HCT116 (cell line): ENCODE measurements at regions not wholly inside any gene's neighbourhood (a gene's known extent, or its start where the extent isn't known, plus 50 kb on each side); places are given as distances from the start of the nearest gene placed in this dataset.

Experiments used
- ATAC-seq: fragments of 200-7000 bp; cut with Tn5 transposase; 2 replicates; pipeline ENCODE4 v1.9.1; 2020; ENCODE audit warnings: mild to moderate bottlenecking, moderate library complexity
- BruUV-seq: library from RNA; stranded (reverse); fragments of 400-500 nt; replicated peaks from 2 replicates; lab custom pipeline; 2021; lab: Mats Ljungman, UMichigan
- CTCF ChIA-PET: fragments of 300-600 bp; sonication (Branson Sonifier 250); formaldehyde crosslinking; loops from one replicate; lab custom pipeline; 2021; ENCODE audit warnings: antibody characterized with exemption; lab: Charles Lee
- POLR2A ChIA-PET: fragments of 300-600, 350-600 bp; sonication (Branson Sonifier 250); formaldehyde crosslinking; loops from one replicate; lab custom pipeline; 2021; ENCODE audit warnings: antibody characterized with exemption; lab: Charles Lee
- RAD21 ChIA-PET, 2 experiments: fragments of 300-600 bp; sonication (Branson Sonifier 250); formaldehyde crosslinking; loops; one replicate each; lab custom pipeline; 2023; ENCODE audit warnings: low total read pairs in 2 of 2; ENCODE audit not compliant: uncharacterized antibody in 2 of 2, unreplicated experiment in 2 of 2, low non-redundant PET in 1 of 2; lab: Charles Lee
- DNase-seq: peaks from one replicate; pipeline ENCODE4 v3.0.0-alpha.2; 2010; ENCODE audit warnings: low read depth, low spot score
- H2AFZ ChIP-seq: fragments of 200-600 bp; shearing (Covaris generic), sonication (generic); 2 replicates; pipeline ENCODE4 v1.6.1; 2017; ENCODE audit warnings: low read depth, mixed run types, mixed read lengths, antibody characterized with exemption, low read length; ENCODE audit not compliant: poor library complexity, severe bottlenecking
- H3K27ac ChIP-seq: 2 replicates; pipeline ENCODE4 v1.5.1; 2012; ENCODE audit warnings: low read depth, low read length
- H3K27me3 ChIP-seq: fragments of 200-600 bp; sonication (generic); 2 replicates; pipeline ENCODE4 v1.6.1; 2016; ENCODE audit warnings: mixed run types, low read length, mixed read lengths; ENCODE audit not compliant: insufficient read depth
- H3K36me3 ChIP-seq, 2 experiments: fragments of 200-500 bp in 1 of 2; fragments of 200-600 bp in 1 of 2; sonication (Bioruptor generic) in 1 of 2; sonication (generic) in 1 of 2; 2 replicates each; pipeline versions ENCODE4 v1.5.1 to v1.6.1; 2014 to 2016; ENCODE audit warnings: low read length in 2 of 2, inconsistent platforms in 1 of 2, mixed read lengths in 1 of 2, mixed run types in 1 of 2; ENCODE audit not compliant: insufficient read depth in 2 of 2, control insufficient read depth in 1 of 2
- H3K4me1 ChIP-seq, 2 experiments: fragments of 200-600 bp in 1 of 2; sonication (generic) in 1 of 2; 2 replicates each; pipeline versions ENCODE4 v1.5.1 to v1.6.1; 2012 to 2017; ENCODE audit warnings: low read length in 2 of 2, inconsistent platforms in 1 of 2, mild to moderate bottlenecking in 1 of 2, mixed read lengths in 1 of 2, mixed run types in 1 of 2, moderate library complexity in 1 of 2; ENCODE audit not compliant: insufficient read depth in 2 of 2, control insufficient read depth in 1 of 2
- H3K4me2 ChIP-seq: fragments of 200-600 bp; sonication (generic); 2 replicates; pipeline ENCODE4 v1.6.1; 2017; ENCODE audit warnings: mixed run types, low read length, mixed read lengths
- H3K4me3 ChIP-seq, 2 experiments: fragments of 200-600 bp in 1 of 2; sonication (generic) in 1 of 2; replicated peaks in 1 of 2; 2 replicates each; pipeline ENCODE4 v1.5.1; 2011 to 2016; ENCODE audit warnings: low read length in 2 of 2, control low read depth in 1 of 2, low read depth in 1 of 2, mild to moderate bottlenecking in 1 of 2, mixed read lengths in 1 of 2, mixed run types in 1 of 2
- H3K79me2 ChIP-seq: fragments of 200-600 bp; sonication (generic); 2 replicates; pipeline ENCODE4 v1.6.1; 2017; ENCODE audit warnings: mild to moderate bottlenecking, mixed run types, low read length, moderate library complexity, mixed read lengths; ENCODE audit not compliant: insufficient read depth
- H3K9ac ChIP-seq: fragments of 200-600 bp; sonication (generic); 2 replicates; pipeline ENCODE4 v1.6.1; 2016; ENCODE audit warnings: low read length, mixed read lengths
- H3K9me2 ChIP-seq: fragments of 200-600 bp; sonication (generic), shearing (Covaris generic); 2 replicates; pipeline ENCODE4 v1.6.1; 2017; ENCODE audit warnings: mixed run types, mild to moderate bottlenecking, moderate library complexity; ENCODE audit not compliant: insufficient read depth
- H3K9me3 ChIP-seq, 2 experiments: fragments of 200-500 bp in 1 of 2; fragments of 200-600 bp in 1 of 2; sonication (Bioruptor generic) in 1 of 2; sonication (generic) in 1 of 2; 2 replicates each; pipeline ENCODE4 v1.6.1; 2014 to 2017; ENCODE audit warnings: low read length in 2 of 2, mixed read lengths in 2 of 2, inconsistent platforms in 1 of 2, low read depth in 1 of 2, mild to moderate bottlenecking in 1 of 2, mixed run types in 1 of 2, moderate library complexity in 1 of 2; ENCODE audit not compliant: control insufficient read depth in 1 of 2, insufficient read depth in 1 of 2
- H4K20me1 ChIP-seq: fragments of 200-600 bp; sonication (generic), shearing (Covaris generic); 2 replicates; pipeline ENCODE4 v1.6.1; 2017; ENCODE audit warnings: mixed run types, mild to moderate bottlenecking, moderate library complexity; ENCODE audit not compliant: insufficient read depth
- CBX3 ChIP-seq: IDR thresholded peaks from 2 replicates; pipeline ENCODE4 v1.6.1; 2012; ENCODE audit warnings: low read depth
- EGR1 ChIP-seq: IDR thresholded peaks from 2 replicates; pipeline ENCODE4 v1.6.1; 2012; ENCODE audit warnings: low read depth
- ELF1 ChIP-seq: IDR thresholded peaks from 2 replicates; pipeline ENCODE4 v1.6.1; 2012; ENCODE audit warnings: low read depth, borderline replicate concordance
- EZH2phosphoT487 ChIP-seq: fragments of 200-600 bp; IDR thresholded peaks from 2 replicates; pipeline ENCODE4 v1.6.1; 2018; ENCODE audit warnings: antibody characterized with exemption, borderline replicate concordance
- JUND ChIP-seq: IDR thresholded peaks from 2 replicates; pipeline ENCODE4 v1.6.1; 2012
- POLR2A ChIP-seq: IDR thresholded peaks from 2 replicates; pipeline ENCODE4 v1.7.0; 2011; ENCODE audit warnings: borderline replicate concordance; ENCODE audit not compliant: insufficient read depth, insufficient read length; ENCODE audit errors: extremely low read depth
- RAD21 ChIP-seq: IDR thresholded peaks from 2 replicates; pipeline ENCODE4 v1.6.1; 2012; ENCODE audit warnings: low read depth, mild to moderate bottlenecking
- SIN3A ChIP-seq: IDR thresholded peaks from 2 replicates; pipeline ENCODE4 v1.6.1; 2012; ENCODE audit warnings: low read depth
- TCF7L2 ChIP-seq: IDR thresholded peaks from 2 replicates; pipeline ENCODE4 v1.7.0; 2011; ENCODE audit warnings: borderline replicate concordance, inconsistent platforms; ENCODE audit not compliant: insufficient read depth, insufficient read length; ENCODE audit errors: extremely low read depth
- ZFX ChIP-seq: fragments of 450-650 bp; IDR thresholded peaks from 2 replicates; pipeline ENCODE4 v1.6.1; 2017
- intact Hi-C: fragments of 100-400 bp; cut with micrococcal nuclease; formaldehyde crosslinking; loops from 2 replicates; pipeline ENCODE4 v1.10.0; 2022
- TF ChIP-seq, protein P1 (sequence below): IDR thresholded peaks from 2 replicates; pipeline ENCODE4 v1.6.1; 2012
- TF ChIP-seq, protein P2 (sequence below): IDR thresholded peaks from 2 replicates; pipeline ENCODE4 v1.6.1; 2012; ENCODE audit warnings: low read depth
- TF ChIP-seq, protein P3 (sequence below): IDR thresholded peaks from 2 replicates; pipeline ENCODE4 v1.6.1; 2012
- TF ChIP-seq, protein P4 (sequence below), 3 experiments: fragments of 200-600 bp in 1 of 3; sonication (generic) in 1 of 3; IDR thresholded peaks in 2 of 3; conservative IDR thresholded peaks in 1 of 3; 2 replicates each; pipeline ENCODE4 v1.5.1; 2012 to 2017; ENCODE audit warnings: low read depth in 2 of 3, low read length in 2 of 3, antibody characterized with exemption in 1 of 3, borderline replicate concordance in 1 of 3, control low read depth in 1 of 3, mild to moderate bottlenecking in 1 of 3, mixed read lengths in 1 of 3, mixed run types in 1 of 3, moderate library complexity in 1 of 3; ENCODE audit not compliant: insufficient read depth in 1 of 3

DNA sequence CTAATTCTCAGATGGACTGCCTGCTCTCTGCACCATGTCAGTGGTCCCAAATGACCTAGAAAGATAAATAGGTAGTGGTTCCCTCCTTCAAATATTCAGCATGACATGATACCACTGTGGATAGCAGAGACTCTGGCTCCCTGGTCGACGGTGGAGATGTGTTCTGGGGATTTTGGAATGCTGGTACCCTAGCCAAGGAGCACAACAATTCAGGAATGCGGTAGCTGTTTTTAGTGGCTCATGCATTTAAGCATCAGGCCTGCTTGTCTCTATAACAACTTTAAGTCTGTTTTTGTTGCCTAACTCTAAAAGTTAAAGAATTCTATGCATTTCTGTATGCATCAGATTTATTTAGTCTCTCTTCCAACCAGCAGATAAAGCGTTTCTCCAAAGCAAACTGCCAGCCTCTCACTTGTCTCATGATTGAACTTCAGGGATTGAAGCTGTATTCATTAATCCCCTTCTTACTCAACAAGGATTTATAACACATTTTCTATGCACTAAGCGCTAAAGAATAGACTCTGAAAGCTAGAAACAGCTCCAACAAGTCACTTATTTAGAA lies 164.9 kb upstream of the BMP4 start:
- no TSS peak for BruUV-seq

More for the DNA sequence above, 164.9 kb upstream of the BMP4 start:
- TF ChIP-seq, protein P1, sequence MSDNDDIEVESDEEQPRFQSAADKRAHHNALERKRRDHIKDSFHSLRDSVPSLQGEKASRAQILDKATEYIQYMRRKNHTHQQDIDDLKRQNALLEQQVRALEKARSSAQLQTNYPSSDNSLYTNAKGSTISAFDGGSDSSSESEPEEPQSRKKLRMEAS, result no peak
- TF ChIP-seq JUND, result no peak
- no peak for TF ChIP-seq EZH2phosphoT487
- TF ChIP-seq CBX3, result no peak
- no peak for TF ChIP-seq SIN3A
- TF ChIP-seq EGR1, result no peak
- TF ChIP-seq RAD21, result no peak
- TF ChIP-seq ZFX, result no peak
- TF ChIP-seq TCF7L2, result no peak
- no peak for TF ChIP-seq POLR2A
- TF ChIP-seq, protein P2, sequence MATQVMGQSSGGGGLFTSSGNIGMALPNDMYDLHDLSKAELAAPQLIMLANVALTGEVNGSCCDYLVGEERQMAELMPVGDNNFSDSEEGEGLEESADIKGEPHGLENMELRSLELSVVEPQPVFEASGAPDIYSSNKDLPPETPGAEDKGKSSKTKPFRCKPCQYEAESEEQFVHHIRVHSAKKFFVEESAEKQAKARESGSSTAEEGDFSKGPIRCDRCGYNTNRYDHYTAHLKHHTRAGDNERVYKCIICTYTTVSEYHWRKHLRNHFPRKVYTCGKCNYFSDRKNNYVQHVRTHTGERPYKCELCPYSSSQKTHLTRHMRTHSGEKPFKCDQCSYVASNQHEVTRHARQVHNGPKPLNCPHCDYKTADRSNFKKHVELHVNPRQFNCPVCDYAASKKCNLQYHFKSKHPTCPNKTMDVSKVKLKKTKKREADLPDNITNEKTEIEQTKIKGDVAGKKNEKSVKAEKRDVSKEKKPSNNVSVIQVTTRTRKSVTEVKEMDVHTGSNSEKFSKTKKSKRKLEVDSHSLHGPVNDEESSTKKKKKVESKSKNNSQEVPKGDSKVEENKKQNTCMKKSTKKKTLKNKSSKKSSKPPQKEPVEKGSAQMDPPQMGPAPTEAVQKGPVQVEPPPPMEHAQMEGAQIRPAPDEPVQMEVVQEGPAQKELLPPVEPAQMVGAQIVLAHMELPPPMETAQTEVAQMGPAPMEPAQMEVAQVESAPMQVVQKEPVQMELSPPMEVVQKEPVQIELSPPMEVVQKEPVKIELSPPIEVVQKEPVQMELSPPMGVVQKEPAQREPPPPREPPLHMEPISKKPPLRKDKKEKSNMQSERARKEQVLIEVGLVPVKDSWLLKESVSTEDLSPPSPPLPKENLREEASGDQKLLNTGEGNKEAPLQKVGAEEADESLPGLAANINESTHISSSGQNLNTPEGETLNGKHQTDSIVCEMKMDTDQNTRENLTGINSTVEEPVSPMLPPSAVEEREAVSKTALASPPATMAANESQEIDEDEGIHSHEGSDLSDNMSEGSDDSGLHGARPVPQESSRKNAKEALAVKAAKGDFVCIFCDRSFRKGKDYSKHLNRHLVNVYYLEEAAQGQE, result no peak
- TF ChIP-seq, protein P3, sequence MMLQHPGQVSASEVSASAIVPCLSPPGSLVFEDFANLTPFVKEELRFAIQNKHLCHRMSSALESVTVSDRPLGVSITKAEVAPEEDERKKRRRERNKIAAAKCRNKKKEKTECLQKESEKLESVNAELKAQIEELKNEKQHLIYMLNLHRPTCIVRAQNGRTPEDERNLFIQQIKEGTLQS, result no peak
- TF ChIP-seq ELF1, result no peak
- TF ChIP-seq, protein P4, sequence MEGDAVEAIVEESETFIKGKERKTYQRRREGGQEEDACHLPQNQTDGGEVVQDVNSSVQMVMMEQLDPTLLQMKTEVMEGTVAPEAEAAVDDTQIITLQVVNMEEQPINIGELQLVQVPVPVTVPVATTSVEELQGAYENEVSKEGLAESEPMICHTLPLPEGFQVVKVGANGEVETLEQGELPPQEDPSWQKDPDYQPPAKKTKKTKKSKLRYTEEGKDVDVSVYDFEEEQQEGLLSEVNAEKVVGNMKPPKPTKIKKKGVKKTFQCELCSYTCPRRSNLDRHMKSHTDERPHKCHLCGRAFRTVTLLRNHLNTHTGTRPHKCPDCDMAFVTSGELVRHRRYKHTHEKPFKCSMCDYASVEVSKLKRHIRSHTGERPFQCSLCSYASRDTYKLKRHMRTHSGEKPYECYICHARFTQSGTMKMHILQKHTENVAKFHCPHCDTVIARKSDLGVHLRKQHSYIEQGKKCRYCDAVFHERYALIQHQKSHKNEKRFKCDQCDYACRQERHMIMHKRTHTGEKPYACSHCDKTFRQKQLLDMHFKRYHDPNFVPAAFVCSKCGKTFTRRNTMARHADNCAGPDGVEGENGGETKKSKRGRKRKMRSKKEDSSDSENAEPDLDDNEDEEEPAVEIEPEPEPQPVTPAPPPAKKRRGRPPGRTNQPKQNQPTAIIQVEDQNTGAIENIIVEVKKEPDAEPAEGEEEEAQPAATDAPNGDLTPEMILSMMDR (IDR thresholded peaks at IDR 0.05 in 2 of 3, conservative IDR thresholded peaks at IDR 0.05 in 1 of 3; ENCODE audit: borderline replicate concordance in 1 of 3, insufficient read depth in 1 of 3, low read depth in 2 of 3, low read length in 2 of 3), result no peak
- Histone ChIP-seq H3K9ac (no peak overlapping the region), H3K4me2 (no peak overlapping the region), H3K9me3 (no peaks in the 10 kb centered on the region), H2AFZ (no peak overlapping the region), H3K27ac (no peak overlapping the region), H3K27me3 (no peaks in the 10 kb centered on the region), H3K36me3 (no peaks in the 10 kb centered on the region), H3K9me2 (no peaks in the 10 kb centered on the region), H3K4me3 (no peak overlapping the region), H3K4me1 (peaks cover 3 to 10% of the 10 kb centered on the region in 2 experiments; a peak in 2 of 4 replicates), H3K79me2 (no peaks in the 10 kb centered on the region), H4K20me1 (no peaks in the 10 kb centered on the region)
- DNase-seq (no peak), ATAC-seq (no peak)
- CTCF ChIA-PET, result no interaction called here
- intact Hi-C loops, result no loop called here
- POLR2A ChIA-PET, result no interaction called here
- RAD21 ChIA-PET, result interaction anchor here in 1 of 2 experiments (0.7 kb wide), 1 partner anchor 55 kb away, joined by 3 read pairs; no protein-coding TSS in a partner anchor
